Natural killer cell (primary cell): ENCODE measurements at regions not wholly inside any gene's neighbourhood (a gene's known extent, or its start where the extent isn't known, plus 50 kb on each side); places are given as distances from the start of the nearest gene placed in this dataset.
"Not testable (repeated sequence)": the region's sequence is repeated elsewhere in the genome, so short reads cannot be mapped to it uniquely, and the experiment has no call there.

Source experiments
- ATAC-seq, 3 donors: fragments of 150-1000 bp in 2 of 3; fragments of 200-7000 bp in 1 of 3; cut with Tn5 transposase; 1 replicate in 1 of 3; 2 replicates in 2 of 3; pipeline ENCODE4 v1.10.0; 2021; ENCODE audit warnings: mild to moderate bottlenecking in 2 of 3, moderate library complexity in 2 of 3
- DNase-seq, 2 donors: peaks; one replicate each; pipeline versions ENCODE4 v3.0.0 to v3.0.0-alpha.2; 2013 to 2021; ENCODE audit warnings: mixed read lengths in 1 of 2
- H3K27ac ChIP-seq: one replicate; pipeline ENCODE4 v1.5.1; 2013; ENCODE audit warnings: mild to moderate bottlenecking, low read length
- H3K27me3 ChIP-seq: one replicate; pipeline ENCODE4 v1.6.1; 2013; ENCODE audit warnings: low read length; ENCODE audit not compliant: control insufficient read depth, insufficient read depth
- H3K36me3 ChIP-seq: one replicate; pipeline ENCODE4 v1.6.1; 2013; ENCODE audit warnings: low read length; ENCODE audit not compliant: control insufficient read depth, insufficient read depth
- H3K4me1 ChIP-seq: one replicate; pipeline ENCODE4 v1.6.1; 2013; ENCODE audit warnings: low read length; ENCODE audit not compliant: control insufficient read depth, insufficient read depth
- H3K4me3 ChIP-seq: one replicate; pipeline ENCODE4 v1.5.1; 2013; ENCODE audit warnings: low read length
- H3K9me3 ChIP-seq: one replicate; pipeline ENCODE4 v1.6.1; 2013; ENCODE audit warnings: low read length; ENCODE audit not compliant: control insufficient read depth, insufficient read depth
- H3K27ac Mint-ChIP-seq, 2 donors: one replicate each; pipeline ENCODE4 v1.8.0; 2022; ENCODE audit warnings: mild to moderate bottlenecking in 2 of 2, mixed read lengths in 2 of 2, moderate library complexity in 1 of 2
- H3K27me3 Mint-ChIP-seq, 2 donors: one replicate each; pipeline ENCODE4 v1.8.0; 2022; ENCODE audit warnings: low read depth in 2 of 2, mixed read lengths in 2 of 2
- H3K36me3 Mint-ChIP-seq: one replicate; pipeline ENCODE4 v1.8.0; 2022; ENCODE audit warnings: mixed read lengths
- H3K4me1 Mint-ChIP-seq, 2 donors: one replicate each; pipeline ENCODE4 v1.8.0; 2022; ENCODE audit warnings: mixed read lengths in 2 of 2
- H3K4me3 Mint-ChIP-seq: one replicate; pipeline ENCODE4 v1.8.0; 2022; ENCODE audit warnings: mild to moderate bottlenecking, moderate library complexity, mixed read lengths
- H3K9me3 Mint-ChIP-seq, 2 donors: one replicate each; pipeline ENCODE4 v1.8.0; 2022; ENCODE audit warnings: mixed read lengths in 2 of 2
- WGBS: methylation state at CpG from one replicate; pipeline ENCODE4 v1.1.7; 2013; ENCODE audit warnings: missing lambda C conversion rate; ENCODE audit not compliant: insufficient coverage; 5-methylcytosine and 5-hydroxymethylcytosine counted together
- intact Hi-C: fragments of 100-400 bp; cut with micrococcal nuclease; formaldehyde crosslinking; loops from one replicate; pipeline ENCODE4 v1.14.2; 2022
- TF ChIP-seq, protein P1 (sequence below): fragments of 200-600 bp; IDR thresholded peaks from one replicate; pipeline ENCODE4 v1.8.0; 2022; ENCODE audit warnings: antibody characterized with exemption

DNA sequence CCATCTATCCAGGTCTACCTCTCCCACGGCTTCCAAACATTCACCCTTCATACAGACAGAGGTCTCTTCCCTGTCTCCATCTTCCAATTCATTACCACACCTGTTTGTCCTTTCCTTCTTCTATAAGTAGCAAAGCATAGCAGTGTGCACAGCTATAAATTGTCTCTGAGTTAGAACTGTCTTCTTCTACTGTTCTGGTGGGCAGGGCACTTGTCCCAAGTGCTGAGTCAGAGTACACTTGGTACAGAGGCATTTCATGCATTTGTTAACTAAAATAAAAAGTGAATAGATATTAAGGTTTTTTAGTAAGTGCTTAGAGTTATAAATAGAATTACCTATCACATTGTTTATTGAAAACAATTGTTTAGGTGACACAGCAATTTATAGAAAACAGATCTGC lies 150.1 kb upstream of the CCDC54 start:
- DNase-seq (no peak), ATAC-seq (no peak)
- H3K27me3 Mint-ChIP-seq, result peaks cover 8 to 21% of the 10 kb centered on the region in 2 donors
- no peaks in the 10 kb centered on the region for H3K36me3 Mint-ChIP-seq
- WGBS, result 90% methylated on average over 1 of the region's 1 CpG
- TF ChIP-seq, protein P1, sequence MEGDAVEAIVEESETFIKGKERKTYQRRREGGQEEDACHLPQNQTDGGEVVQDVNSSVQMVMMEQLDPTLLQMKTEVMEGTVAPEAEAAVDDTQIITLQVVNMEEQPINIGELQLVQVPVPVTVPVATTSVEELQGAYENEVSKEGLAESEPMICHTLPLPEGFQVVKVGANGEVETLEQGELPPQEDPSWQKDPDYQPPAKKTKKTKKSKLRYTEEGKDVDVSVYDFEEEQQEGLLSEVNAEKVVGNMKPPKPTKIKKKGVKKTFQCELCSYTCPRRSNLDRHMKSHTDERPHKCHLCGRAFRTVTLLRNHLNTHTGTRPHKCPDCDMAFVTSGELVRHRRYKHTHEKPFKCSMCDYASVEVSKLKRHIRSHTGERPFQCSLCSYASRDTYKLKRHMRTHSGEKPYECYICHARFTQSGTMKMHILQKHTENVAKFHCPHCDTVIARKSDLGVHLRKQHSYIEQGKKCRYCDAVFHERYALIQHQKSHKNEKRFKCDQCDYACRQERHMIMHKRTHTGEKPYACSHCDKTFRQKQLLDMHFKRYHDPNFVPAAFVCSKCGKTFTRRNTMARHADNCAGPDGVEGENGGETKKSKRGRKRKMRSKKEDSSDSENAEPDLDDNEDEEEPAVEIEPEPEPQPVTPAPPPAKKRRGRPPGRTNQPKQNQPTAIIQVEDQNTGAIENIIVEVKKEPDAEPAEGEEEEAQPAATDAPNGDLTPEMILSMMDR, result no peak
- intact Hi-C loops, result no loop called here
- Histone ChIP-seq H3K27me3 (peaks cover 2% of the 10 kb centered on the region), H3K4me1 (no peaks in the 10 kb centered on the region), H3K9me3 (no peaks in the 10 kb centered on the region), H3K36me3 (no peaks in the 10 kb centered on the region), H3K27ac (no peak overlapping the region), H3K4me3 (no peak overlapping the region)
- H3K27ac Mint-ChIP-seq, result no peak overlapping the region
- no peaks in the 10 kb centered on the region for H3K9me3 Mint-ChIP-seq
- H3K4me1 Mint-ChIP-seq, result no peaks in the 10 kb centered on the region
- H3K4me3 Mint-ChIP-seq, result no peak overlapping the region

DNA sequence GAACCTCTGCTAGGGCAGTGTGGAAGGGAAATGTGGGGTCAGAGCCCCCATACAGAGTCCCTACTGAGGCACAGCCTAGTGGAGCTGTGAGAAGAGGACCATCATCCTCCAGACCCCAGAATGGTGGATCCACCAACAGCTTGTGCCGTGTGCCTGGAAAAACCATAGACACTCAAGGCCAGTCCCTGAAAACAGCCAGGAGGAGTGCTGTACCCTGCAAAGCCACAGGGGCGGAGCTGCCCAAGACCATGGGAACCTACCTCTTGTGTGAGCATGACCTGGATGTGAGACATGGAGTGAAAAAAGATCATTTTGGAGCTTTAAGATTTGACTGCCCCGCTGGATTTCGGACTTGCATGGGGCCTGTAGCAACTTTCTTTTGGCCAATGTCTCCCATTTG lies 143.4 kb upstream of the CCDC54 start:
- not testable (repeated sequence) for H3K4me3 ChIP-seq, H3K36me3 ChIP-seq, H3K9me3 ChIP-seq, DNase-seq, H3K27ac ChIP-seq, H3K36me3 Mint-ChIP-seq, H3K9me3 Mint-ChIP-seq, H3K4me1 ChIP-seq, ATAC-seq, H3K4me1 Mint-ChIP-seq, H3K27ac Mint-ChIP-seq, H3K4me3 Mint-ChIP-seq, H3K27me3 ChIP-seq
- WGBS, result 93% methylated on average over 4 of the region's 4 CpGs
- peaks cover 18 to 35% of the 10 kb centered on the region in 2 donors for H3K27me3 Mint-ChIP-seq
- intact Hi-C loops, result loop anchor here (10.0 kb wide), 2 partner anchors 611 to 1171 kb away; no protein-coding TSS in a partner anchor

- Mint-ChIP-seq H3K27me3 (peaks cover 24 to 45% of the 10 kb centered on the region in 2 donors), H3K9me3 (no peaks in the 10 kb centered on the region), H3K36me3 (no peaks in the 10 kb centered on the region), H3K4me3 (peak overlapping the region; percentile 77), H3K27ac (no peak overlapping the region), H3K4me1 (peaks cover 8 to 11% of the 10 kb centered on the region in 2 donors)
- no peaks in the 10 kb centered on the region for H3K27me3 ChIP-seq
- peak in 2 of 3 donors; percentile 5 to 20 for ATAC-seq
- TF ChIP-seq, protein P1, result no peak
- H3K4me3 ChIP-seq, result no peak overlapping the region
- intact Hi-C loops, result loop anchor here (10.0 kb wide), 2 partner anchors 609 to 1169 kb away; no protein-coding TSS in a partner anchor
- H3K27ac ChIP-seq, result no peak overlapping the region
- no peak for DNase-seq
- H3K4me1 ChIP-seq, result peaks cover 7% of the 10 kb centered on the region
- WGBS, result 72% methylated on average over 13 of the region's 13 CpGs
- no peaks in the 10 kb centered on the region for H3K36me3 ChIP-seq
- no peaks in the 10 kb centered on the region for H3K9me3 ChIP-seq
Measured at GRCh38 chr3:107235193-107235927, 141.9 kb upstream of the CCDC54 start.

DNA sequence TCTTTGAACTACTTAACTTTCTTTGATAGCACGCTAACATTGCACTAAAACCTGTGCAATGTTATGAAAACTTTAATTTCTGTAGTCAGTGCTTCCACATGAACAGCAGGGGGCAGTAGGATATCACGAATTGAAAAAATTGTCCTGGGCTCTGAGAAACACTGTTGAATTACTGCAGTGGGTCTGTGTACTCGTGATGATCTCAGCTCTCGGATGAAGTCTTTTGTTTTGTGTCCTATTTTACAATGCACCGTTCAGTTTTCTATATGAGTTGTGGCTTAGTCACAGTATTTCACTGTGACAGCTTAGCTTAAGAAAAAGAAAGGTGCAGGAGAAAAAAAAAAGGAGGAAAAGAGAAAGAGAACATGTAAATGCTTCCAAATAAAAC lies 141.3 kb upstream of the CCDC54 start:
- Mint-ChIP-seq H3K4me3 (peak overlapping the region; percentile 77), H3K4me1 (peaks cover 11 to 17% of the 10 kb centered on the region in 2 donors), H3K9me3 (no peaks in the 10 kb centered on the region), H3K36me3 (no peaks in the 10 kb centered on the region), H3K27ac (no peak overlapping the region), H3K27me3 (peaks cover 25 to 40% of the 10 kb centered on the region in 2 donors)
- Histone ChIP-seq H3K36me3 (no peaks in the 10 kb centered on the region), H3K4me3 (no peak overlapping the region), H3K27me3 (peaks cover under 1% of the 10 kb centered on the region), H3K9me3 (no peaks in the 10 kb centered on the region), H3K4me1 (peaks cover 10% of the 10 kb centered on the region), H3K27ac (no peak overlapping the region)
- WGBS, result 5% methylated on average over 5 of the region's 5 CpGs
- ATAC-seq, result peak; percentile 70 to 76 (median 75)
- peak in 1 of 2 donors; percentile 84 for DNase-seq
- TF ChIP-seq, protein P1, result peak; percentile 85
- intact Hi-C loops, result loop anchor here (2.0 to 10.0 kb wide), 7 partner anchors 195 to 1241 kb away; no protein-coding TSS in a partner anchor
